AG08395 (cell line): ENCODE measurements at regions not wholly inside any gene's neighbourhood (a gene's known extent, or its start where the extent isn't known, plus 50 kb on each side); places are given as distances from the start of the nearest gene placed in this dataset.
A peak's percentile ranks its signal among the peaks of the same experiment; 100 is the strongest.

Source experiments
- DNase-seq: peaks from one replicate; pipeline ENCODE4 v3.0.0; 2012; ENCODE audit warnings: mixed read lengths, low spot score

DNA sequence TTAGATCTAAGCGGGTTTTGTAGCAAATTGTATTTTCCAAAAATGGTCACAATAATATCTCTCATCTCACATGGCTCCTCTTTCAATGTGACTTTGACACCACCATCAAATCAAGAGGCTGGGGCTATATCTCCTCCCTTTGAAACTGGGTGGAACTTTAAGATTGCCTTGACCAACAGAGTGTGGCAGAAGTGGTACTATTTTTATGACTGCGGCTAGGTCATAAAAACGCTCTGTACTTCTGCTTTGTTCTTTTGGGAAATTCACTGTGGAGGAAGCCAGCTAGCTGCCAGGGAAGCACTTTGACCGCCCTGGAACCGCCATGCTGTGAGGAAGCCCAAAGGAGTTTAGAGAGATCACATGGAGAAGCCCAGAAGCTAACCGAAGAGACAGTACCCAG is 50.7 kb upstream of the ACOT11 start:
- no peak for DNase-seq

DNA sequence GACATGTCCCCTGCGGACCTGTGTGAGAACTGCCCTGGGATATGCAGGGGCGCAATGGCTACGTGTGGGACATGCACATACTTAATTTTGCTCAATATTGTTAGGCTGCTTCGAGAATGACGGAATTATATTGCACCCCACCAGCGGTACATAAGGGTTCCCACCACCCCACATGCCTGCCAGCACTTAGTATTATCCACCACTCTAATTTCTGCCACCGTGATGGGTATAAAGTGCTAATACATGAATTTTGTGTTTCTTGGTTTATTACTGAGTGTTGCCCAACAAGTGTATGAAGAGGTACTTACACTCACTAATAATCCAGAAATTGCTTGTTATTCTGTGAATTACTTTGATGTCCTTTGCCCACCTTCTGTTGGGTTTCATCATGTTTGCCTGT is 52.1 kb upstream of the ACOT11 start:
- DNase-seq: no peak

DNA sequence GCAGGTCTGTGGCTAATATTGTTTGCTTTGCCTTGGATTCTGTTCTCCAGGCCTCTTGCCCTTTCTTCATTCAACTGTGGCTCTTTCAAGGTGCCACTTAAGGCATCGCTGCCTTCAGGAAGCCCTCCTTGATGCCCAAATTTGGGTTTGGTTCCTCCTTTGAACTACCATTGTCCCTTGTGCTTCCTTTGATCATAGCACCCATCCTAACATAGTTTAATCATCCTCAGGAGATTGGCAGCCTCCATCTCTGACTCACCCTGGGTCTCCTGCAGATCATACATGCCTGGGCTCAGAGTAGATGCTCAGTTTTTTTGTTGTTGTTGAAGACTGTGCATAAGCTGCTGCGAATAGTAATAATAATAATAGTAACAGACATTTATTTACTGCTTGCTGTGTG is 54.4 kb upstream of the ACOT11 start:
- no peak for DNase-seq

DNA sequence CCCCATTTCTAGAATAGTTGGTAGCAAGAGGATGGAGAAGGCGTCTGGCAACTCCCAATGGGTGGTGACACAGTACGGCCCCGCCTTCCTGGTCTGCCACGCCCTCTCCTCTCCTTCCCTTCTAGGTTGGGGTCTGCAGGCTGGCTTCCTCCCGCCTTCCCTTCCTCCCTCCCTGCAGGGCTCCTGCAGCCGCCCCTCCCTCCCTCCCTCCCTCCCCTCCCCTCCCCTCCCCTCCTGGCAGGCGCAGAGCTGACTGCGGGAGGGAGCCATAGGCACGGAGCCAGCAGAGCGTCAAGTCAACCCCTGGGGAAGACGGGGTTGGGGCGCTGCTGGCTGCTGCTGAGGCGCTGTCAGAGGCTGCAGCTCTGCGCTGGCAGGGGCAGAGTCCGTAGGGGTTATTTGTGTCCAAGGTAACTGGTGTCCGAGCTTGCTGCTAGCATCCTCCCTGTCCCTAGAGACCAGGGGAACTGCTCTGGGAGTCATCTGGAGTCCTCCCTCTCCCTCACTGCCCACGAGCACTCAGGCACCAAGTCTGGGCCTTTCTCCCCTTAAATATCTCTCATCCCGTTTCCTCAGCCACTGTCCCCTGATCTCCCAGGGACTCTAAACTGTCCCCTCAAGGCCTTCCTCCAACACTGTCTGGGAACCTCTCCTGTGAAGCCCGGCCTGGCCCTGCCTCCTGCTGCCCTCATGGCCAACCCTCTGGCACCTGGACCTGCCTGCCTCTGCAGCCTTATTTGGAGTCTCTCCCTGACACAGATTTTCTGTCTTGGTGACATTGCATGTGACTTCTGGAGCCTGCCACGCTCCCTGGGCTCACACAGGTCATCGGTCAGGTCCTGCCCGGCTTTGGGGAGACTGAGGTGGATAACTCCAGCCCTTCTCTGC is 57.4 kb upstream of the ACOT11 start:
- DNase-seq: no peak

DNA sequence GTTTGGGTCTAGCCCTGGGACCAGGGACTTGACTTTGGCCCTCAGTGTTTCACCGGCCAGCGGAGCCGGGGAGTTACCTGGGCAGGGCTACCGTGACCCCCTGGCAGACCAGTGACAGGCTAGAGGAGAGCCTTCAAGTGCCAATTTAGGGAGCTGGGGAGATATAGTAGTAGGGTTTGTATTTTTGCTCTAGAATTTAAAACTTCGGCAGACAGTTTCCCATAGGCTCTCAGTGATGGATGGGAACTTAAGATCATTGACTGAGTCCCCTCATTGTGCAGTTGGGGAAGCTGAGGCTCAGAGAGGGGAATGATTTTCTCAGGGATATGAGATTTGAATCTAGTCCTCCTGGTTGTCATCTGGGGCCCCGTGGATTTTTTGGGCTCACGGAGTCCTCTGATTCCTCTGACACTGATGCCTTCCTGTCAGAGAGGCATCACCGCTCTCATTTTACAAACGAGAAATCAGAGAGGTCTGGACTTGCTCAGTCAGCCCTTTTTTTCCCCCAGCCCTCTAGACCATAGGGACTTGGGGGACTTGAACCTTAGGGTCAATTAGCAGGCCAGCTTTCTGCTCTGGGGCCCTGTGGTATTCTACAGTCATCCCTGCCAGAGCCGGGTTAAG is 58.3 kb upstream of the ACOT11 start:
- no peak for DNase-seq

DNA sequence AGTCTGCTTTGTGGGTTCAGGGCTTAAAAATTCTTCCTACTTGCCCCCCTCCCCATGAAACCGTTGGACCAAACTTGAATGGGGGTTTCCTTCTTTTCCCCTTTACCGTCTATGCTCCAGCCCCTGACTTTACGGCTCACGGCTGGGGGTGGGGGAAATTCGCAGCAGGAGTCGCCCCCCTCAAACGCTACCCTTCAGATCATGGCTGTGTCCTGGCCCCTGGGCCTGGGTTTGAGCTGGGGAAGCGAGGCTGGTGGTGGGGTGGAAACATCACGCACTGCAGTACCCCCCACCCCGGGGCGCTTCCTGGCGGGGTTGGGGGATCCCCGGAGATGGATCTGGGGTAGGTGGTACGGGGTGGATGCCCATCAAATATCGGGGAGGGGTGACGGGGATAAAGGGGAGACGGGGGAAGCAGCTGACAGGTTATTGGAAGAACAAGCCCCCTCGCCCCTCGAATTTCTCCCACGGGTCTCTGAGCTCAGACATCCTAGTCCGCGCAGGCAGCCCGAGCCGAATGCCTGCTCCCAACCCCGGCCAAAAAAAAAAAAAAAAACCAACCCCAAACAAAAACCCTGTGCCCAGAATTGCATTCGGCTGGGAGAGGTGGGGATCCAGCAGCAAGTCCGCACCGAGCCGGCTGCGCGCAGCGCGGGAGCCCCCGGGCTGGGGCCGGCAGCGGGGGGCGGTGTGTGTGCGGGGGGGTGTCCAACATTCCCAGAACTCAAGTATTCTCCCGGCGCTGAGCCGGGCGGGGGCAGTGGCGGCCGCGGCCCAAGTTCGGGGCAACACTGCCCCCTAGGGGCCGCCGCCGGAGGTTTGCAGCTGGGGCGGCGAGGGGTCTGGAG is 59.0 kb upstream of the ACOT11 start:
- peak; percentile 91 for DNase-seq

DNA sequence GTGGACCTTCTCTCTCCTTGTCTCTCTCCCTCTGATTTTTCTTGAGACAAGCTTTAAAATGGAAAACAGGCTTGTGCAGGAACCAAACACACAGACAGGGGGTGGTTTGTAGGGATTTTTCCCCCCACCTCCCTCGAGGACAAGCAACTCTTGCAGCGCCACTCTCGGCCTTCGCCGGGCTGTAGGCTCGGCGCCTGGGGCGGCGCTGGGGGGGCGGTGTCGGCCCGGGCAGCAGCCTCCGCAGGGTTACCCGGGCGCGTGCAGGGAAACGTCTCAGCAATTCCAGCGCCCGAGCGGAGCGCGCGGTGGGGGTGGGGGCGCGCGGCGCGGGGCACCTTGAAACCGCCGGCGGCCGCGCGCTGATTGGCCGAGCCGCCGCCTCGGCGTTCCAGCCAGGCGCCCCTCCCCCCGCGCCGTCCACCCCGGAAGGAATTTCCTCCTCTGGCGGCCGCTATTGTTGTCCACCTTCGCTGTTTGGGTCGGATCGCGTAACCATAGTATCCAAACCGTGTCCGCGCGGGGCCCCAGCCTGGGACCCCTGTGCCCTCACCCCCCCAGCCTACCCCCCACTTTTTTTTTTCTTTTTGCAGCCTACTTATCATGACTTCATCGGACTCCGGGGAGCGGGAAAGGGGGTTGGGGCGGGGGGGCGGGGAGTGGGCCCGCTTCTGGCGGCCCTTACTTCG is 59.8 kb upstream of the ACOT11 start:
- peak; percentile 96 for DNase-seq

DNA sequence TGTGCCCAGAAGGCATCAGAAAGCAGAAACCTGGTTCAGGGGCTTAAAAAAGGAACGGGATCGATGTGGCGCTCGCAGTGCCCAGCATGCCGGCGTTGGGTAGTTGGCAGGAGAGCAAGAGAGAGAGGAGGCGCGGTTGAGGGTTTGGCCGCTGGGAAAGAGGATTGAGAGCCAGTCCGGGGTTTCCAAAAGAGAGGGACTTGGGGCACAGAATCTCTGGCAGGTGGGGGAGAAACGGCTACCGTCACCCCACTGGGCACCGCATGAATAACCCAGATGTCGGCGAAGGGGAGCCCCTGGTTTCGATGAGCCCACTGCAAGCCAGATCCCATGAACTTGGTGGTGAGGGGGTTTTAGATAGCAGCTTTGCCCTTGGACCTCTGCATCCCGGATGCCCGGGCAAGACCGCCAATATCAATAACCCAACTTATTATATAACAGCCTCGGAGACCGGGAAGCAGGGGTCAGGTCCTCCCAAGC is 60.4 kb upstream of the ACOT11 start:
- no peak for DNase-seq

DNA sequence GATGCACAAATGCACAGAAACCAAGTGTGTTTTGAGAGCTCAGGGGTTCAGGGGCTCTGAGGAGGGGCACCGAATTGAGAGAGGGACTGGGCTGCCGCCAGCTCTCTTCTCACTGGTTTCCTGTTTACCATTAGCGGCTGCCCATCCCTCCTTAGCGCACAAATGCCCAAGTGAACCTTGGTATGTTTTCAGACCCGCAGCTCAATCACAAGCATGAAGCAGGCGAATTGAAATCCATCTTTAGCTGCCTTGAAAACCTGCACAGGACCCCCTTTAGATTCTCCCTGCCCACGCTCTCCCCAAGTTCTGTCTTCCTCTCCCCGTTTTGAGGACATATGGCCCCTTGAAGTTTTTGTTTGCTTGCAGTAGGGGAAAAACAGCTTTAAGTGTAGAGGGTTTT is 61.1 kb upstream of the ACOT11 start:
- no peak for DNase-seq

DNA sequence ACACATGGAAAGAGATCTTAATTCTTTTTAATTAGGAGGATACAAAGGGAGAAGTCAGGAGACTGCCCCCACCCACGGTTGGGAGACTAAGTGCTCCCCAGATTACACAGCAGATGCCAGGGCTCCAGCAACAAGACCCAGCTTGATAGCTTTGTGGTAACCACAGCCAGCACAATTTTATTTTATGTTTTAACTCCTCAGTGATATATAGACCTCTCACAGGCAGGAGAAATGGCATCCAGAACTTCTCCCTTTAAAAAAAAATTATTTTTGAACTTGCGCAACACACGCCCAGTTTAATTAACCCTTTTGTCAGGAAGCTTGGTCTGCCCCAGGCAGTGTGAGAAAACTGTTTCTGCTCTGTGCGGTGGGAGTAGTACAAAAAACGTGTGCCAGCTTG is 62.6 kb upstream of the ACOT11 start:
- DNase-seq: no peak

DNA sequence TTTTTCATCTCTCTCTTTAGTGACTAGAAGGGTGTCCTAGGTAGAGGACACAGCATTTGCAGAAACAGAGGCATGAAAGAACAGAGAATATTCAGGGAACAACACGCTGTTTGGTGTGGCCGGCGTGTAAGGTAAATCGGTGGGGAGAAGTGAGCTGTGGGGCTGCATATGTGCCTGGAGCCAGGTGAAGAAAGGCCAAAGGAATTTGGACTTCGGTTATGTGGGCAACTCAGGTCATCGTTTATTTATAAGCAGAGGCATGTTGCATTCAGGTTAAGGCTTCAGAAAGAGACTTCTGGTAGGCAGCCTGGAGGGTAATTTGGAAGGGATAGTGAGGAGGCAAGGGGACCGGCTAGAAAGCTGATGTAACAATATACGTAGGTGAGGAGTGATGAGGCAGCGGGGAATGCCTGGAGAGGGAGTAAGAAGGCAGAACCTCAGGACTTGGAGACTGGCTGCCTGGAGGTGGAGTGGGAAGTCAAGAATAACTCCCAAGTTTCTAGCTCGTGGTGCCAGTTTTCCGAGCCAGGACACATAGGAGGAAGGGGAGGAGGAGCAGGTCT is 64.1 kb upstream of the ACOT11 start:
- DNase-seq: no peak

DNA sequence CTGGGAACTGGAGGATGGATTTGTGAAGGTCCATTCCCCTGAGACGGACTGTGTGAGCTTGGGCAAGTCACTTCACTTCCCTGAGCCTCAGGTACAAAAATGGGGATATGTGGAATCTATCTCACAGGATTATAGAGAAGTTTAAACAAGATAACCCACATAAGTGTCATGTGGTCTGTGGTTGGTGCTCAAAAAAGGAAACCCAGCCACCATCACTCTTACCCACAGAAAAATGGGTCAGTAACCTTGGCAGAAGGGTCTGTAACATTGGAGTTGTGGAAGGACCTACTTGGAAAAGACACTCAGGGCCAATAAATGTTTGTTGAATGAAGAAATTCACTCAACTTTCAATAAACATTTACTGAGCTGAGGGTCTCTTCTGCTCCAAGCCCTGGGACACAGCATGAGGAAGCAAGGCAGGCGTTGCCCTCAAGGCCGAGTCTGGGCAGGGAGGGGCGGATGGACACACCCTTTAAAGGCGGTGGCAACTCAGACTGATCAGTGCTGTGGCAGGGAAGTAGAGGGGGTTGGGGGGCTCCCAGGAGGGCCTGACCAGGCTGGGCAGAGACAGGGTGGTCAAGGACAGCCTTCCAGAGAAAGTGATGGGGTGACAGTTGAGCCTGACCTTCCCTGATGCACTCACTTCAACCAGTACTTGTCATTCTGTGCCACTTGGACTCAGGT is 66.7 kb upstream of the ACOT11 start:
- no peak for DNase-seq

DNA sequence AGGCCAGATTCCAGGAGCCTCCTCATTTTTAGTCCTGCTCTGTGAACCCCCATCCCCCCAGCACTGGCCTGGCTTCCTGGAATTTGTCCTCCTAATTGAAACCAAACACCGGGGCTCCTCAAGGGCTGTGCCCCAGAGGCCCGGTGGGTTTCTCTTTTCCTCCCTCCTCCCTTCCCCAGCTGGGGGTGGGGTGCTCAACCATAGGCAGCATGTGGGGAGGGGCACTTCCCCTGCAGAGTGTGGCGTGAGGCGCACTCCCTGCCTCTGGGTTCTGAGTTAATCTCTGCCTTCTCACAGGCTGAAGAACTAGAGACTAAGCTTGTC is 67.5 kb upstream of the ACOT11 start:
- no peak for DNase-seq

DNA sequence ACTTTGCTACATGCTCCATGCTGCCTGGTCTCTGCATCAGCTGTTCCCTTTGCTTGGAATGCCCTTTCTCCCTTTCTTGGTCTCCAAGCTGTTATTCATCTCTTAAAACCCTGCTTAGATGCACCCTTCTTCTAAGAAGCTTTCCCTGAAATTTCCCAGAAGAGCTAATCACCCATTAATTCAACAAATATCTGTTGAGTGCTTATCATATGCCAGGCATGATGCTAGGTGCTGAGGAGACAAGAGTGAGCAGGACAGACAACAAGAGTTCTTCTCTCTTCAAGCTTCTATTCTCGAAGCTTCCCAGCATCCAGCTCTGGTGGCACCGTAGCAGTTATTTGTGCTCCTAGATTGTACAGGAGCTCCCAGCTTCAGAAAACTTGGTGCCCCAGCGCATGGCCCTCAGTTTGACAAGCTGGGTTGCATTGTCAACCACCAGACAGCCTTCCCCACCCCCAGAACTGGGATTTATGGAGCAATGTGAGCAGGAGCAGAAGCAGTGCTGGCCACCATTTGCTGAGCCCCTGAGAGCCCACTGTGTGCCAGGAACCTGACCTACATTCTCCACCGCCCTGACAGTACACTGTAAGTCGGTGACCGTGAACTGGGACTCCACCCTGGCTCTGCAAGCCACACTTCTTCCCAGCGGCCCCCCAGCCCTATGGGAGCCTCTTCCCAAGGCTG is 68.0 kb upstream of the ACOT11 start:
- no peak for DNase-seq

DNA sequence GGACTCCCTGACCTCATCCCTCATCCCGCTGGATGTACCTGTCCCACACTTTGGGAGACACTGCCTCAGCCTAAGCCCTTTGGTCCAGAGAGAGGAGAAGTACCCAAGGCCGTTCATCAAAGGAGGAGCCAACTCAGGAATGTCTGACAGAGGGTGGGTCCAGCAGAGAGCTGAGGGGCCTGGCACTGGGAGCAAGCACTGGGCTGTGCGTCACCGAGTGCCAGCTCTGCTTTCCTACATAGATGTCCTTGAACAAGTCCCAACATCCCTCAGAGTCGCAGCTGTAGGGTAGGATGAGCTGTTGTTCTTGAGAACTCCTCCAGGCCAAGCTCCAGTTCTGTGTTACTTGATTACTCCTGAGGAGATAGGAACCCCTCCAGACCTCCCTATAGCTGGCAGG is 68.8 kb upstream of the ACOT11 start:
- no peak for DNase-seq

DNA sequence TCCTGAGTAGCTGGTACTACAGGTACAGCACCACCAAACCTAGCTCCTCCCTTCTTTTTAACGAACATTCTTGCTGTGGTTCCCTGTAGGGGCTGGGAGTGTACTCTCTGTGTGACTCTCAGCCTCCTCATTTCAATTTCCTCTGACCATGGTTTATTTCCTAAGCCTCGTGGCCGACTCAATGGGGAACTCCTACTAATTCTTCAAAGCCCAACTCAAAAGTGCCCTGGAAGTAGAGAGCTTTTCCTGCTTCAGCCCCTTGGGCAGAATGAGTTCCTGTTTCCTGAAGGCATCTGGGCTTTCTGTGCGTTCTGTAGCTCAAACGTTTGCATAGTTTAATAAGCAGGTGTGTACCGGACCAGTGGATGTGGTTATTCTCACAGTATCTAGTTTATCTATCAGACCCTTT is 70.9 kb upstream of the ACOT11 start:
- DNase-seq: no peak

DNA sequence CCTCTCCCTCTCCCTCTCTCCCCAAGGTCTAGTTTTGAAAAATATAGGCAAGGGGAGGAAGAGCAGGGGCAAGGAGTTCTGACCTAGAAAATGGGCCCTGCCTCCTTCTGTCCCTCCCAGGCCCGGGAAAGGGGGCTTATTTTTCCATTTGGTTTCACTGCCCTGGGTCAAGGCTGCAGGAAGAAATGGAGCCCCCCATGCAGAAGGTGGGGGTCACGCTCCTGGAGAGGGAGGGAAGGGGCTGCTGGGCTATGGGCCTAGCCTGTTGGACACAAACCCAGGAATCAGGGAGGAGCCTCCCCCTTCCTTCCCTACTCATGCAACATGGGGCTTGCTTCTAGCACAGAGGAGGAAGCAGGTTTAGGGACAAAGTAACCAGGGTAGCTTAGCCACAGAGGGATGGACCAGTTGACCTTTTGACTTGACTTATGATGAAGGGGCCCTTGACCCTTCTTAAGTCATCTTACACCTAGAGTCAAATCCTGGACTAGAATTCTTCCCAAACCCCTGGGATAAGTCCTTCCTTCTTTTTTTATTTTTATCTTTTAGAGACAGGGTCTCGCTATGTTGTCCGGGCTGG is 70.4 kb upstream of the SSBP3 start:
- DNase-seq: no peak

DNA sequence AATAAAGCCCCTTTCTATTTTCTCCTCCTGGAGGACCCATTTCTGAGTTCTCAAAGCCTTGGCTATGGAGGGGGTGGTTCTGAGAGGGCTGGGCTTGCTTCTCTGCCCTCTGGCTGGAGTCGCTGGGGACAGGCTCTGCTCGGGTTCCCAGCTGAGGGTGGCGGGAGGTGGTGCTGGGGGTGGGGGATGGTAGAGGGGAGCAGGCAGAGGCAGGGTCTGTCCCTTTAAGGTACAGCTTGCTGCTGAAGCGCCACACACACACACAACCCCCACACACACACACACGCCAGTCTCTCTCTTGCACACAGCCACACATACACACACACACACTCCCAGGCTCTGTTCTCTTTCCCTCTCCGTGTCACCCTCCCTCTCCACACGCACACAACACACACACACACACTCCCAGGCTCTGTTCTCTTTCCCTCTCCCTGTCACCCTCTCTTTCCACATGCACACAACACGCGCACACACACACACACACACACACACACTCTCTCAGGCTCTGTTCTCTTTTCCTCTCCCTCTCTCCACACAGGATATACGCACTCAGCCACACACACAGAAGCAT is 69.8 kb upstream of the SSBP3 start:
- no peak for DNase-seq

DNA sequence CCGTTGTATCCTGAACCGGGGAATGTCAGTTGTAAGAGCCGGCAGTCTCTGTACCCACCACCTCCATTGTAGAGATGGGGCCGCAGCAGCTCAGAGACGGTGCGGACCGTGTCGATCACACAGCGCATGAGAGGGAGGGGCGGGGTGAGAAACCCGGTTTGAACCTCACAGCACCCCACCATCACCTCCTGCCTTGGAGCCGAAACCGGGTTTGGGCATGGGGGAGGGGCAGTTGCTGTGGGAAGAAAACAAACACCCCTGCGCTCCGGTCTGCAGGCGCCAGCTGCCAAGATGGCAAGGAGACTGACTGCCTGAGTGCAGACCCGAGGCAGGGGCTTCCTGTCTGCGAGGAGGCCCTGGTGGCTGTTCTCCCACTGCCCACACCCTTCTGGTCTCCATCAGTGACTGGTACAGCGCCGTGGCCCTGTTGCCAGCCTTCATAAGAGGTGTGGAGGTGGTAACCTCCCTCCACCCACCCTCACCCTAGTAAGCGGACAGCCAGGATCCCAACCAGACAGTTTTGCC is 69.2 kb upstream of the SSBP3 start:
- no peak for DNase-seq
